ENCODE measurements at regions not wholly inside any gene's neighbourhood (a gene's known extent, or its start where the extent isn't known, plus 50 kb on each side); places are given as distances from the start of the nearest gene placed in this dataset.
"Not testable (repeated sequence)": the region's sequence is repeated elsewhere in the genome, so short reads cannot be mapped to it uniquely, and the experiment has no call there.

GRCh38 chrX:98299785-98300184 is 1416.1 kb downstream of the RPA4 start:
- DNase-seq, result no peak
- H3K27ac ChIP-seq (ENCODE audit: low read length), result no peak overlapping the region
- H3K4me1 ChIP-seq (ENCODE audit: control insufficient read depth, insufficient read depth, low read length), result no peaks in the 10 kb centered on the region
- H3K36me3 ChIP-seq (ENCODE audit: control insufficient read depth, insufficient read depth, low read length), result no peaks in the 10 kb centered on the region
- no peaks in the 10 kb centered on the region for H3K27me3 ChIP-seq (ENCODE audit: control insufficient read depth, insufficient read depth, low read length)
- no peak overlapping the region for H3K4me3 ChIP-seq (ENCODE audit: low read length)
- H3K9me3 ChIP-seq (ENCODE audit: control insufficient read depth, low read depth, low read length), result no peaks in the 10 kb centered on the region

DNA sequence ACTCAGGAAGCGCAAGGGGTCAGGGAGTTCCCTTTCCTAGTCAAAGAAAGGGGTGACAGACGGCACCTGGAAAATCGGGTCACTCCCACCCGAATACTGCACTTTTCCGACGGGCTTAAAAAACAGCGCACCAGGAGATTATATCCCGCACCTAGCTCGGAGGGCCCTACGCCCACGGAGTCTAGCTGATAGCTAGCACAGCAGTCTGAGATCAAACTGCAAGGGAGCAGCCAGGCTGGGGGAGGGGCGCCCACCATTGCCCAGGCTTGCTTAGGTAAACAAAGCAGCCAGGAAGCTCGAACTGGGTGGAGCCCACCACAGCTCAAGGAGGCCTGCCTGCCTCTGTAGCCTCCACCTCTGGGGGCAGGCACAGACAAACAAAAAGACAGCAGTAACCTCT is 1416.8 kb downstream of the RPA4 start:
- not testable (repeated sequence) for H3K9me3 ChIP-seq (ENCODE audit: control insufficient read depth, low read depth, low read length); H3K4me3 ChIP-seq (ENCODE audit: low read length); H3K27ac ChIP-seq (ENCODE audit: low read length); H3K4me1 ChIP-seq (ENCODE audit: control insufficient read depth, insufficient read depth, low read length); DNase-seq; H3K36me3 ChIP-seq (ENCODE audit: control insufficient read depth, insufficient read depth, low read length); H3K27me3 ChIP-seq (ENCODE audit: control insufficient read depth, insufficient read depth, low read length)
- no CpG with 5 or more reads among the region's 13 CpGs for WGBS (ENCODE audit: insufficient coverage, low lambda C conversion rate)

DNA sequence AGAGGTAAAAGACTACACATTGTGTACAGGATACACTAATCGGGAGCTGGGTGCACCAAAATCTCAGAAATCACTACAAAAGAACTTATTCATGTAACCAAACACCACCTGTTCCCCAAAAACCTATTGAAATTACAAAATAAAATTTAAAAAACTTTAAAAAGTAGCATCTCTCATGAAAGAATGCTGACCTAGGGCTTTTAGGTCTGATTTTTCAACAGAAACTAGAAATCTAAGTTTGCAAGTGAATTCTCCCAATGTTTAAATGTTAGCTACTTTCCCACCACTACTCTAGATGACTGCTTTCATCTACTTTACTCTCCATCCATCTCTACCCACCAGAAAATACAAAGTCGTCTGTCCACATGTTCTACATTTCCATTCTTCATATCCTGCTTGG is 1447.7 kb downstream of the RPA4 start:
- no peaks in the 10 kb centered on the region for H3K27me3 ChIP-seq (ENCODE audit: control insufficient read depth, insufficient read depth, low read length)
- no peaks in the 10 kb centered on the region for H3K36me3 ChIP-seq (ENCODE audit: control insufficient read depth, insufficient read depth, low read length)
- no peak overlapping the region for H3K27ac ChIP-seq (ENCODE audit: low read length)
- no peak overlapping the region for H3K4me3 ChIP-seq (ENCODE audit: low read length)
- DNase-seq, result no peak
- no peaks in the 10 kb centered on the region for H3K4me1 ChIP-seq (ENCODE audit: control insufficient read depth, insufficient read depth, low read length)
- peaks cover 2% of the 10 kb centered on the region for H3K9me3 ChIP-seq (ENCODE audit: control insufficient read depth, low read depth, low read length)
- WGBS (ENCODE audit: insufficient coverage, low lambda C conversion rate), result 100% methylated on average over 1 of the region's 2 CpGs

- H3K4me1 ChIP-seq (ENCODE audit: control insufficient read depth, insufficient read depth, low read length), result no peaks in the 10 kb centered on the region
- H3K4me3 ChIP-seq (ENCODE audit: low read length), result no peak overlapping the region
- H3K27ac ChIP-seq (ENCODE audit: low read length), result no peak overlapping the region
- no CpG with 5 or more reads among the region's 2 CpGs for WGBS (ENCODE audit: insufficient coverage, low lambda C conversion rate)
- H3K36me3 ChIP-seq (ENCODE audit: control insufficient read depth, insufficient read depth, low read length), result no peaks in the 10 kb centered on the region
- H3K27me3 ChIP-seq (ENCODE audit: control insufficient read depth, insufficient read depth, low read length), result no peaks in the 10 kb centered on the region
- no peak for DNase-seq
- no peaks in the 10 kb centered on the region for H3K9me3 ChIP-seq (ENCODE audit: control insufficient read depth, low read depth, low read length)
Measured at GRCh38 chrX:98338544-98338943, 1454.8 kb downstream of the RPA4 start.

- no peaks in the 10 kb centered on the region for H3K4me1 ChIP-seq (ENCODE audit: control insufficient read depth, insufficient read depth, low read length)
- no peaks in the 10 kb centered on the region for H3K36me3 ChIP-seq (ENCODE audit: control insufficient read depth, insufficient read depth, low read length)
- DNase-seq, result no peak
- no peak overlapping the region for H3K4me3 ChIP-seq (ENCODE audit: low read length)
- no peaks in the 10 kb centered on the region for H3K27me3 ChIP-seq (ENCODE audit: control insufficient read depth, insufficient read depth, low read length)
- H3K9me3 ChIP-seq (ENCODE audit: control insufficient read depth, low read depth, low read length), result no peaks in the 10 kb centered on the region
- no peak overlapping the region for H3K27ac ChIP-seq (ENCODE audit: low read length)
Measured at GRCh38 chrX:98350940-98351339, 1467.2 kb downstream of the RPA4 start.

DNA sequence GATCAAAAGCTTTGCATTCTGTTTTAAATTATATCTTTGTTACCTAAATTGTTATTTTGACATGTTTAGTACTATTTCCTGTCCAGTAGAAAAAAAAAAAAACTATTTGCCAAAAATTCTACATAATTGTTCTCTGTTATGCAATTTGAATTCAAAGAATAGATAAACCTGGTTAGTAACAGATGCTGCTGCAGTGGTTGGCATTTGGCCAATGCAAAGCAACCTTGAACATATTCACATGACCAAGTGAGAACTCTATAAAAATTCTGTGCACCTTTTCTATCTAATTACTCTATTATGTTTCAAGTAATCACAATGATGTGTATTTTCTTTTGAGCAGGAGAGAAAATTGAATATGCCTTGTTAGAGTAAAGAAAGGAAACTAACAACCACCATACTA is 1473.4 kb downstream of the RPA4 start:
- H3K4me3 ChIP-seq (ENCODE audit: low read length), result no peak overlapping the region
- H3K36me3 ChIP-seq (ENCODE audit: control insufficient read depth, insufficient read depth, low read length), result no peaks in the 10 kb centered on the region
- no peaks in the 10 kb centered on the region for H3K9me3 ChIP-seq (ENCODE audit: control insufficient read depth, low read depth, low read length)
- no peak for DNase-seq
- no peaks in the 10 kb centered on the region for H3K4me1 ChIP-seq (ENCODE audit: control insufficient read depth, insufficient read depth, low read length)
- no peak overlapping the region for H3K27ac ChIP-seq (ENCODE audit: low read length)
- no peaks in the 10 kb centered on the region for H3K27me3 ChIP-seq (ENCODE audit: control insufficient read depth, insufficient read depth, low read length)

DNA sequence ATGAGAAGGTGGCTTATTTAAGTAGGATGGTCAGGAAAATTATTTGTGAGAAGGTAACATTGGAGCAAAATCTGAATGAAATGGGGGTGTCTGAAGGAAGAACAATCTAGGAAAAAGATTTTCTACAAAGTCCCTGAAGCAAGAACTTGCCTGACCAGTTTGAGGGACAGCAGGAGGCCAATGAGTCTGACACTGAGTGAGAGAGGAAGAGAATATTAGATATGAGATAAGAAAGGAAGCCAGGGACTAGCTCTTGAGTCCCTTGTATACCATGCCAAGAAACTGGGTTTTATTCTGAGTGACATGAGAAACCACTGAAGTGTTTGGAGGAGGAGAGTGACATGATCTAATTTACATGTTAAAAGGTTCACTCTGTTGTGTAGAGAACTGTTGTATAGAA is 1478.9 kb downstream of the RPA4 start:
- H3K27ac ChIP-seq (ENCODE audit: low read length), result no peak overlapping the region
- no peak overlapping the region for H3K4me3 ChIP-seq (ENCODE audit: low read length)
- no peaks in the 10 kb centered on the region for H3K36me3 ChIP-seq (ENCODE audit: control insufficient read depth, insufficient read depth, low read length)
- DNase-seq, result no peak
- no peaks in the 10 kb centered on the region for H3K27me3 ChIP-seq (ENCODE audit: control insufficient read depth, insufficient read depth, low read length)
- no peaks in the 10 kb centered on the region for H3K4me1 ChIP-seq (ENCODE audit: control insufficient read depth, insufficient read depth, low read length)
- no peaks in the 10 kb centered on the region for H3K9me3 ChIP-seq (ENCODE audit: control insufficient read depth, low read depth, low read length)

- DNase-seq, result no peak
- H3K9me3 ChIP-seq (ENCODE audit: control insufficient read depth, low read depth, low read length), result no peaks in the 10 kb centered on the region
Measured at GRCh38 chrX:98371994-98372393, 1488.3 kb downstream of the RPA4 start.

GRCh38 chrX:98379134-98379533 is 1495.4 kb downstream of the RPA4 start:
- Histone ChIP-seq H3K4me3 (ENCODE audit: low read length) (no peak overlapping the region), H3K4me1 (ENCODE audit: control insufficient read depth, insufficient read depth, low read length) (no peaks in the 10 kb centered on the region), H3K36me3 (ENCODE audit: control insufficient read depth, insufficient read depth, low read length) (no peaks in the 10 kb centered on the region), H3K27ac (ENCODE audit: low read length) (no peak overlapping the region), H3K27me3 (ENCODE audit: control insufficient read depth, insufficient read depth, low read length) (no peaks in the 10 kb centered on the region), H3K9me3 (ENCODE audit: control insufficient read depth, low read depth, low read length) (peaks cover 3% of the 10 kb centered on the region)
- no peak for DNase-seq
- no CpG with 5 or more reads among the region's 3 CpGs for WGBS (ENCODE audit: insufficient coverage, low lambda C conversion rate)

More at GRCh38 chrX:98371994-98372393, 1488.3 kb downstream of the RPA4 start:
- Histone ChIP-seq H3K36me3 (ENCODE audit: control insufficient read depth, insufficient read depth, low read length) (no peaks in the 10 kb centered on the region), H3K4me3 (ENCODE audit: low read length) (no peak overlapping the region), H3K4me1 (ENCODE audit: control insufficient read depth, insufficient read depth, low read length) (no peaks in the 10 kb centered on the region), H3K27ac (ENCODE audit: low read length) (no peak overlapping the region), H3K27me3 (ENCODE audit: control insufficient read depth, insufficient read depth, low read length) (no peaks in the 10 kb centered on the region)
- WGBS (ENCODE audit: insufficient coverage, low lambda C conversion rate), result no CpG with 5 or more reads among the region's 2 CpGs

GRCh38 chrX:98380106-98380505 is 1496.4 kb downstream of the RPA4 start:
- no CpG with 5 or more reads among the region's 11 CpGs for WGBS (ENCODE audit: insufficient coverage, low lambda C conversion rate)
- peaks cover 3% of the 10 kb centered on the region for H3K9me3 ChIP-seq (ENCODE audit: control insufficient read depth, low read depth, low read length)
- H3K27ac ChIP-seq (ENCODE audit: low read length), result no peak overlapping the region
- H3K4me3 ChIP-seq (ENCODE audit: low read length), result no peak overlapping the region
- no peaks in the 10 kb centered on the region for H3K36me3 ChIP-seq (ENCODE audit: control insufficient read depth, insufficient read depth, low read length)
- no peak for DNase-seq
- H3K27me3 ChIP-seq (ENCODE audit: control insufficient read depth, insufficient read depth, low read length), result no peaks in the 10 kb centered on the region
- no peaks in the 10 kb centered on the region for H3K4me1 ChIP-seq (ENCODE audit: control insufficient read depth, insufficient read depth, low read length)

GRCh38 chrX:98380556-98380955 is 1496.8 kb downstream of the RPA4 start:
- DNase-seq, result no peak
- Histone ChIP-seq H3K27ac (ENCODE audit: low read length) (no peak overlapping the region), H3K9me3 (ENCODE audit: control insufficient read depth, low read depth, low read length) (peaks cover 3% of the 10 kb centered on the region), H3K27me3 (ENCODE audit: control insufficient read depth, insufficient read depth, low read length) (no peaks in the 10 kb centered on the region), H3K36me3 (ENCODE audit: control insufficient read depth, insufficient read depth, low read length) (no peaks in the 10 kb centered on the region), H3K4me1 (ENCODE audit: control insufficient read depth, insufficient read depth, low read length) (no peaks in the 10 kb centered on the region), H3K4me3 (ENCODE audit: low read length) (no peak overlapping the region)
- WGBS (ENCODE audit: insufficient coverage, low lambda C conversion rate), result no CpG with 5 or more reads among the region's 10 CpGs

DNA sequence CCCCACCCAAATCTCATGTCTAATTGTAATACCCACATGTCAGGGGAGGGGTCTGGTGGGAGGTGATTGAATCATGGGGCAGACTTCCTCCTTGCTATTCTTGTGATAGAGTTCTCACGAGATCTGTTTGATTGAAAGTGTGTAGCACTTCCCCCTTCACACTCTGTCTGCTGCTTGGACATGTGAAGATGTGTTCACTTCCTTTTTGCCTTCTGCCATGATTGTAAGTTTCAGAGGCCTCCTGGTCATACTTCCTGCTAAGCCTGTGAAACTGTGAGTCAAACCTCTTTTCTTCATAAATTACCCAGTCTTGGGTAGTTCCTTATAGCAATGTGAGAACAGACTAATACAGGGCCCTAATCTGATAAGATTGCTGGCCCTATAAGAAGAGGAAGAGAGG is 1514.8 kb downstream of the RPA4 start:
- Histone ChIP-seq H3K4me3 (ENCODE audit: low read length) (no peak overlapping the region), H3K27me3 (ENCODE audit: control insufficient read depth, insufficient read depth, low read length) (no peaks in the 10 kb centered on the region), H3K4me1 (ENCODE audit: control insufficient read depth, insufficient read depth, low read length) (no peaks in the 10 kb centered on the region), H3K27ac (ENCODE audit: low read length) (no peak overlapping the region), H3K36me3 (ENCODE audit: control insufficient read depth, insufficient read depth, low read length) (no peaks in the 10 kb centered on the region), H3K9me3 (ENCODE audit: control insufficient read depth, low read depth, low read length) (no peaks in the 10 kb centered on the region)
- no CpG with 5 or more reads among the region's 1 CpG for WGBS (ENCODE audit: insufficient coverage, low lambda C conversion rate)
- DNase-seq, result no peak

All from large intestine (tissue), 3 donors.